T-cell (primary cell): ENCODE measurements at regions not wholly inside any gene's neighbourhood (a gene's known extent, or its start where the extent isn't known, plus 50 kb on each side); places are given as distances from the start of the nearest gene placed in this dataset.
"Not testable (repeated sequence)": the region's sequence is repeated elsewhere in the genome, so short reads cannot be mapped to it uniquely, and the experiment has no call there.

Source experiments
- ATAC-seq, 4 experiments: fragments of 200-7000 bp in 3 of 4; fragments of 150-1000 bp in 1 of 4; cut with Tn5 transposase; replicated peaks in 1 of 4; 1 replicate in 3 of 4; 2 replicates in 1 of 4; pipeline ENCODE4 v1.10.0; 2021; ENCODE audit warnings: moderate library complexity in 3 of 4, mild to moderate bottlenecking in 2 of 4, moderate number of reproducible peaks in 1 of 4
- CTCF ChIA-PET, 2 donors: fragments of 300-600 bp; sonication (Branson Sonifier 250); formaldehyde crosslinking; loops; one replicate each; lab custom pipeline; 2022; ENCODE audit warnings: antibody characterized with exemption in 2 of 2; lab: Charles Lee
- POLR2A ChIA-PET, 2 donors: fragments of 300-600 bp; sonication (Branson Sonifier 250); formaldehyde crosslinking; loops; one replicate each; lab custom pipeline; 2022; ENCODE audit warnings: antibody characterized with exemption in 2 of 2; lab: Charles Lee
- DNase-seq, 35 experiments: peaks; one replicate each; pipeline versions ENCODE4 v3.0.0 to v3.0.0-alpha.2; 2013 to 2023
- H3K27ac ChIP-seq: one replicate; pipeline ENCODE4 v1.5.1; 2013; ENCODE audit warnings: low read length
- H3K27me3 ChIP-seq, 2 experiments: replicated peaks in 1 of 2; 1 replicate in 1 of 2; 2 replicates in 1 of 2; pipeline versions ENCODE4 v1.6.1 to v1.7.0; 2013; ENCODE audit warnings: low read length in 1 of 2, mixed read lengths in 1 of 2; ENCODE audit not compliant: control insufficient read depth in 2 of 2, insufficient read depth in 2 of 2; ENCODE audit errors: extremely low read depth in 1 of 2
- H3K36me3 ChIP-seq, 2 donors: 1 replicate in 1 of 2; 2 replicates in 1 of 2; pipeline versions ENCODE4 v1.6.1 to v1.7.0; 2013; ENCODE audit warnings: low read length in 1 of 2; ENCODE audit not compliant: control insufficient read depth in 2 of 2, insufficient read depth in 1 of 2; ENCODE audit errors: extremely low read depth in 1 of 2
- H3K4me1 ChIP-seq, 2 experiments: 1 replicate in 1 of 2; 2 replicates in 1 of 2; pipeline versions ENCODE4 v1.6.1 to v1.7.0; 2013; ENCODE audit warnings: low read length in 2 of 2, mixed read lengths in 1 of 2; ENCODE audit not compliant: insufficient read depth in 2 of 2, control insufficient read depth in 1 of 2; ENCODE audit errors: extremely low read depth in 1 of 2
- H3K4me3 ChIP-seq, 2 donors: 1 replicate in 1 of 2; 2 replicates in 1 of 2; pipeline versions ENCODE4 v1.5.1 to v1.7.0; 2013; ENCODE audit warnings: mild to moderate bottlenecking in 2 of 2, low read length in 1 of 2, moderate library complexity in 1 of 2; ENCODE audit not compliant: control insufficient read depth in 1 of 2; ENCODE audit errors: extremely low read depth in 1 of 2
- H3K9me3 ChIP-seq: 2 replicates; pipeline ENCODE4 v1.7.0; 2013
- H3K27ac Mint-ChIP-seq, 2 donors: one replicate each; pipeline ENCODE4 v1.8.0; 2020 to 2021; ENCODE audit warnings: mild to moderate bottlenecking in 2 of 2, mixed read lengths in 2 of 2
- H3K27me3 Mint-ChIP-seq, 2 donors: one replicate each; pipeline ENCODE4 v1.8.0; 2021 to 2022; ENCODE audit warnings: mixed read lengths in 2 of 2
- H3K36me3 Mint-ChIP-seq: one replicate; pipeline ENCODE4 v1.8.0; 2021; ENCODE audit warnings: mixed read lengths
- H3K4me1 Mint-ChIP-seq, 3 donors: one replicate each; pipeline ENCODE4 v1.8.0; 2020 to 2022; ENCODE audit warnings: mixed read lengths in 3 of 3, mild to moderate bottlenecking in 1 of 3
- H3K4me3 Mint-ChIP-seq, 3 donors: one replicate each; pipeline ENCODE4 v1.8.0; 2020 to 2022; ENCODE audit warnings: mild to moderate bottlenecking in 3 of 3, mixed read lengths in 3 of 3, moderate library complexity in 3 of 3
- H3K9me3 Mint-ChIP-seq, 3 donors: one replicate each; pipeline ENCODE4 v1.8.0; 2020 to 2022; ENCODE audit warnings: mixed read lengths in 3 of 3
- WGBS: methylation state at CpG from one replicate; pipeline ENCODE4 v1.1.5; 2013; ENCODE audit warnings: missing lambda C conversion rate; ENCODE audit not compliant: insufficient coverage; 5-methylcytosine and 5-hydroxymethylcytosine counted together

DNA sequence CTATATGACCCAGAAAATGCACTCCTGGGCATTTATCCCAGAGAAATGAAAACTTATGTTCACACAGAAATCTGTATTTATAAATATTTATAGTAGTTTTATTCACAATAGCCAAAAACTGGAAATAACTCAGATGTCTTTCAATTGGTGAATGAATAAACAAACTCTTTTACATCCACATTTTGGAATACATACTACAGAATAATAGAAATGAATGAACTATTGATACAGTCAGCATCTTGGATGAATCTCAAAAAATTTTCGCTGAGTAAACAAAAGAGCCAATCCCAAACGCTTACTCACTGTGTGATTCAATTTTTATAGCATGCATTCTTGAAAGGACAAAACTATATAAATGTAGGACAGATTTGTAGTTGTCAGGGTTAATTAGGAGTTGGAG, 75.1 kb upstream of the HTR2C start:
- no peak overlapping the region for H3K27ac ChIP-seq
- DNase-seq (no peak), ATAC-seq (no peak)
- H3K36me3 ChIP-seq = no peaks in the 10 kb centered on the region
- POLR2A ChIA-PET = no interaction called here
- Mint-ChIP-seq H3K27ac (no peak overlapping the region), H3K27me3 (peaks cover 0 to 4% of the 10 kb centered on the region in 2 donors), H3K9me3 (peaks cover 0 to 2% (median 0%) of the 10 kb centered on the region in 3 donors), H3K4me1 (no peaks in the 10 kb centered on the region), H3K4me3 (no peak overlapping the region), H3K36me3 (no peaks in the 10 kb centered on the region)
- no CpG with 5 or more reads among the region's 2 CpGs for WGBS
- no peaks in the 10 kb centered on the region for H3K27me3 ChIP-seq
- CTCF ChIA-PET = no interaction called here
- no peaks in the 10 kb centered on the region for H3K9me3 ChIP-seq
- no peaks in the 10 kb centered on the region for H3K4me1 ChIP-seq
- H3K4me3 ChIP-seq = no peak overlapping the region

DNA sequence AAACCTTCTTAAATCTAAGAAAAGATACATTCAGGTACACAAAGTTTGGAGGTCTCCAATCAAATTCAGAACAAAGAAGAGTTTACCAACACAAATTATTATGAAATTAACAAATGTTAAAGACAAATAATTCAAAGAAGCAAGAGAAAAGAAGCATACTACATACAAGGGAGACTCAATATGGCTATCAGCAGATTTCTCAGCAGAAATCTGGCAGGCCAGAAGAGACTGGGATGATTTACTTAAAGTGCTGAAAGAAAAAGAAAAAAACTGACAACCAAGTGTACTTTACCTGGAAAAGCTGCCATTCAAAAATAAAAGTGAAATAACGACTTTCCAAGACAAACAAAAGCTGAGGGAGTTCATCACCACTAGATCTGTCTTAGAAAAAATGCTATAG, 64.4 kb upstream of the HTR2C start:
- Mint-ChIP-seq H3K36me3 (no peaks in the 10 kb centered on the region), H3K4me1 (no peaks in the 10 kb centered on the region), H3K9me3 (peaks cover 0 to 10% (median 7%) of the 10 kb centered on the region in 3 donors), H3K27ac (no peak overlapping the region), H3K4me3 (no peak overlapping the region), H3K27me3 (peaks cover 0 to 4% of the 10 kb centered on the region in 2 donors)
- Histone ChIP-seq H3K4me1 (no peaks in the 10 kb centered on the region), H3K4me3 (no peak overlapping the region), H3K36me3 (no peaks in the 10 kb centered on the region), H3K27ac (no peak overlapping the region), H3K27me3 (no peaks in the 10 kb centered on the region), H3K9me3 (no peaks in the 10 kb centered on the region)
- WGBS = no CpG with 5 or more reads among the region's 1 CpG
- POLR2A ChIA-PET = interaction anchor here in 1 of 2 donors (0.6 kb wide), 1 partner anchor 33 kb away, joined by 4 read pairs; no protein-coding TSS in a partner anchor
- CTCF ChIA-PET = no interaction called here
- ATAC-seq (no peak), DNase-seq (no peak)

DNA sequence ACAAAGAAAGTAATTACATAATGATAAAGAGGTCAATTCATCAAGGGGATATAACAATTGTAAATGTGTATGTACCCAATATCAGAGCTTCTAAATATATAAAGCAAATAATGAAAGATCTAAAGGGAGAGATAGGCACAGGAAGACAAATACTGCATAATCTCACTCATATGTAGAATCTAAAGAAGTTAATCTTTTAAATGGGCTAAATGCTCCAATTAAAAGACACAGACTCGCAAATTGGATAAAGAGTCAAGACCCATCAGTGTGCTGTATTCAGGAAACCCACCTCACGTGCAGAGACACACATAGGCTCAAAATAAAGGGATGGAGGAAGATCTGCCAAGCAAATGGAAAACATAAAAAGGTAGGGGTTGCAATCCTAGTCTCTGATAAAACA, 63.2 kb upstream of the HTR2C start:
- H3K9me3 Mint-ChIP-seq, H3K27ac ChIP-seq, H3K27me3 ChIP-seq, DNase-seq, H3K4me1 ChIP-seq, H3K36me3 Mint-ChIP-seq, POLR2A ChIA-PET, H3K4me1 Mint-ChIP-seq, H3K27ac Mint-ChIP-seq, ATAC-seq, H3K9me3 ChIP-seq, H3K36me3 ChIP-seq, H3K27me3 Mint-ChIP-seq, H3K4me3 Mint-ChIP-seq, CTCF ChIA-PET, H3K4me3 ChIP-seq: not testable (repeated sequence)
- WGBS = no CpG with 5 or more reads among the region's 2 CpGs

DNA sequence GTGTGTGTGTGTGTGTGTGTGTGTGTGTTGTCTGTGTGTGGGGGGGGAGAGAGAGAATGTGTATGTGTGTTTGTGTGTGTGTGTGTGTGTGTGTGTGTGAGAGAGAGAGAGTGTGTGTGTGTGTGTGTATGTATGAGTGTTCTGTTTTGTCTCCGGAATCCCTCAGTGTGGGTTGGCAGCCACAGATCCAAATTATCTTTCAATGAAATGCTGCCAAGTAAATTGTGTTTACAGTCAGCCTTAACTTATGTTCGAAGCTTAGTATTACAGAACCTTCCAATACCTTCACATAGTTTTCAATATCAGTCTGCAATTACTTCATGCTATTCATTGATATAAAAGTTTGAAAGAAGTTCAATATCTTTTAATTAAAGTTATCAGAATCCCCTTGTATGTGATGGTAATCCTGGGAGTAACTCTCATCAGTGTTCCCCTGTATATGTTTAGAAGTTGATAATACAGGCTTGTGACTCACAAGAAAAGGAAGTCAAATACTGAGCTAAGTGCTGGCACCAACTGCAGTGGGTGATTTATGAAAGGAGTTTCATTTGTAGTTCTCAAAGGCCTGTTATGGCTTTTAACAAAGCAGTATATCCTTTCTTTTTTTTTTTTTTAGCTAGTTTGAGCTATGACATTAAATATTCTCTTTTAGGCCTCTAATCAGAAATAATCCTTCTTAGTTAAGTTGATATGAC, 51.6 kb upstream of the HTR2C start:
- DNase-seq (no peak), ATAC-seq (no peak)
- no peaks in the 10 kb centered on the region for H3K36me3 Mint-ChIP-seq
- Histone ChIP-seq H3K9me3 (no peaks in the 10 kb centered on the region), H3K27me3 (no peaks in the 10 kb centered on the region), H3K4me3 (no peak overlapping the region), H3K27ac (no peak overlapping the region), H3K36me3 (no peaks in the 10 kb centered on the region), H3K4me1 (no peaks in the 10 kb centered on the region)
- POLR2A ChIA-PET = no interaction called here
- no peak overlapping the region for H3K27ac Mint-ChIP-seq
- H3K4me3 Mint-ChIP-seq = no peak overlapping the region
- H3K27me3 Mint-ChIP-seq = no peaks in the 10 kb centered on the region
- H3K9me3 Mint-ChIP-seq = no peaks in the 10 kb centered on the region
- CTCF ChIA-PET = no interaction called here
- H3K4me1 Mint-ChIP-seq = no peaks in the 10 kb centered on the region
- no CpG with 5 or more reads among the region's 2 CpGs for WGBS
